GM20000 (cell line): ENCODE measurements at regions not wholly inside any gene's neighbourhood (a gene's known extent, or its start where the extent isn't known, plus 50 kb on each side); places are given as distances from the start of the nearest gene placed in this dataset.

ENCODE experiments used
- DNase-seq: peaks from one replicate; pipeline ENCODE4 v3.0.0; 2012; ENCODE audit warnings: low spot score
- CTCF ChIP-seq: IDR thresholded peaks from 2 replicates; pipeline ENCODE4 v1.5.1; 2012; ENCODE audit warnings: mild to moderate bottlenecking, control low read depth; ENCODE audit errors: extremely low read depth, missing control alignments

- TF ChIP-seq CTCF: no peak
- peak; percentile 6 for DNase-seq
Measured at GRCh38 chr4:100848841-100849240, 331.0 kb upstream of the EMCN start.

- DNase-seq: no peak
- TF ChIP-seq CTCF: no peak
Measured at GRCh38 chr4:100843910-100844309, 326.1 kb upstream of the EMCN start.

GRCh38 chr4:100842856-100843255, 325.0 kb upstream of the EMCN start:
- no peak for TF ChIP-seq CTCF
- DNase-seq: no peak

- TF ChIP-seq CTCF: no peak
- DNase-seq: no peak
Measured at GRCh38 chr4:100841911-100842310, 324.1 kb upstream of the EMCN start.

GRCh38 chr4:100839712-100840111, 321.9 kb upstream of the EMCN start:
- no peak for TF ChIP-seq CTCF
- DNase-seq: no peak

- TF ChIP-seq CTCF: no peak
- DNase-seq: no peak
Measured at GRCh38 chr4:100838286-100838685, 320.5 kb upstream of the EMCN start.

- no peak for TF ChIP-seq CTCF
- DNase-seq: no peak
Measured at GRCh38 chr4:100836929-100837328, 319.1 kb upstream of the EMCN start.

- no peak for TF ChIP-seq CTCF
- DNase-seq: no peak
Measured at GRCh38 chr4:100834616-100835015, 316.8 kb upstream of the EMCN start.
